WTC11 (cell line): ENCODE measurements at regions not wholly inside any gene's neighbourhood (a gene's known extent, or its start where the extent isn't known, plus 50 kb on each side); places are given as distances from the start of the nearest gene placed in this dataset.

Source experiments
- ATAC-seq: fragments of 200-7000 bp; cut with Tn5 transposase; 2 replicates; pipeline ENCODE4 v1.10.0; 2021; ENCODE audit warnings: mild to moderate bottlenecking, moderate library complexity
- CTCF ChIA-PET: fragments of 300-600 bp; sonication (Branson Sonifier 250); formaldehyde crosslinking; loops from one replicate; lab custom pipeline; 2021; ENCODE audit warnings: antibody characterized with exemption; lab: Charles Lee
- POLR2A ChIA-PET: fragments of 350-600 bp; sonication (Branson Sonifier 250); formaldehyde crosslinking; loops from one replicate; lab custom pipeline; 2021; ENCODE audit warnings: antibody characterized with exemption; lab: Charles Lee
- DNase-seq: peaks from one replicate; pipeline ENCODE4 v3.0.0; 2021; ENCODE audit warnings: low spot score
- H3K27ac Mint-ChIP-seq: 2 replicates; pipeline ENCODE4 v1.8.0; 2021; ENCODE audit warnings: mixed read lengths
- H3K27me3 Mint-ChIP-seq: 2 replicates; pipeline ENCODE4 v1.8.0; 2021; ENCODE audit warnings: low read depth, mild to moderate bottlenecking, moderate library complexity, mixed read lengths
- H3K36me3 Mint-ChIP-seq: 2 replicates; pipeline ENCODE4 v1.8.0; 2021; ENCODE audit warnings: mixed read lengths
- H3K4me1 Mint-ChIP-seq: 2 replicates; pipeline ENCODE4 v1.8.0; 2022; ENCODE audit warnings: mixed read lengths
- H3K4me3 Mint-ChIP-seq: 2 replicates; pipeline ENCODE4 v1.8.0; 2021; ENCODE audit warnings: mild to moderate bottlenecking, moderate library complexity, mixed read lengths
- H3K9me3 Mint-ChIP-seq: 2 replicates; pipeline ENCODE4 v1.8.0; 2021; ENCODE audit warnings: mixed read lengths
- ATF1 ChIP-seq: sonication (generic); formaldehyde crosslinking; IDR thresholded peaks from 2 replicates; pipeline ENCODE4 v1.8.1; 2023; ENCODE audit warnings: mild to moderate bottlenecking, moderate library complexity, missing genetic modification reagents
- E2F4 ChIP-seq: sonication (generic); formaldehyde crosslinking; IDR thresholded peaks from 2 replicates; pipeline ENCODE4 v1.8.1; 2022; ENCODE audit warnings: low read depth, mild to moderate bottlenecking, moderate library complexity, missing genetic modification reagents, borderline replicate concordance
- FOXJ3 ChIP-seq: sonication (generic); formaldehyde crosslinking; IDR thresholded peaks from 2 replicates; pipeline ENCODE4 v1.9.0; 2021; ENCODE audit warnings: missing genetic modification reagents, mild to moderate bottlenecking, borderline replicate concordance
- GABPB1 ChIP-seq: sonication (generic); formaldehyde crosslinking; IDR thresholded peaks from 2 replicates; pipeline ENCODE4 v1.8.1; 2023; ENCODE audit warnings: mild to moderate bottlenecking, missing genetic modification reagents
- NFE2L1 ChIP-seq: sonication (generic); formaldehyde crosslinking; IDR thresholded peaks from 2 replicates; pipeline ENCODE4 v1.8.1; 2023; ENCODE audit warnings: missing genetic modification reagents
- NFYB ChIP-seq: sonication (generic); formaldehyde crosslinking; conservative IDR thresholded peaks from 2 replicates; pipeline ENCODE4 v1.8.0; 2022; ENCODE audit warnings: low read depth, missing genetic modification reagents
- PREB ChIP-seq: sonication (generic); formaldehyde crosslinking; IDR thresholded peaks from 2 replicates; pipeline ENCODE4 v1.8.1; 2022; ENCODE audit warnings: mild to moderate bottlenecking, missing genetic modification reagents, moderate library complexity, borderline replicate concordance
- SOX15 ChIP-seq: fragments of 250-450 bp; sonication (Bioruptor Pico); IDR thresholded peaks from 2 replicates; pipeline ENCODE4 v1.9.0; 2021; ENCODE audit warnings: mild to moderate bottlenecking
- TEAD4 ChIP-seq: sonication (generic); formaldehyde crosslinking; IDR thresholded peaks from 2 replicates; pipeline ENCODE4 v1.8.0; 2022; ENCODE audit warnings: mild to moderate bottlenecking, missing genetic modification reagents
- ZNF232 ChIP-seq: sonication (generic); formaldehyde crosslinking; IDR thresholded peaks from 2 replicates; pipeline ENCODE4 v1.8.0; 2022; ENCODE audit warnings: mild to moderate bottlenecking, missing genetic modification reagents
- ZNF317 ChIP-seq: sonication (generic); formaldehyde crosslinking; IDR thresholded peaks from 2 replicates; pipeline ENCODE4 v1.8.1; 2023; ENCODE audit warnings: low read depth, mild to moderate bottlenecking, moderate library complexity, missing genetic modification reagents, borderline replicate concordance
- ZNF532 ChIP-seq: fragments of 250-450 bp; sonication (Bioruptor Pico); IDR thresholded peaks from 2 replicates; pipeline ENCODE4 v1.9.0; 2021; ENCODE audit warnings: mild to moderate bottlenecking, borderline replicate concordance
- TF ChIP-seq, protein P1 (sequence below): sonication (generic); formaldehyde crosslinking; IDR thresholded peaks from 2 replicates; pipeline ENCODE4 v1.8.1; 2023; ENCODE audit warnings: mild to moderate bottlenecking, missing genetic modification reagents, moderate library complexity
- TF ChIP-seq, protein P2 (sequence below): sonication (generic); formaldehyde crosslinking; IDR thresholded peaks from 2 replicates; pipeline ENCODE4 v1.8.0; 2023; ENCODE audit warnings: missing genetic modification reagents, mild to moderate bottlenecking, borderline replicate concordance
- TF ChIP-seq, protein P3 (sequence below): sonication (generic); formaldehyde crosslinking; IDR thresholded peaks from 2 replicates; pipeline ENCODE4 v1.8.0; 2022; ENCODE audit warnings: mild to moderate bottlenecking, missing genetic modification reagents
- TF ChIP-seq, protein P4 (sequence below): fragments of 250-450 bp; sonication (Bioruptor Pico); IDR thresholded peaks from 2 replicates; pipeline ENCODE4 v1.9.0; 2021; ENCODE audit warnings: mild to moderate bottlenecking

DNA sequence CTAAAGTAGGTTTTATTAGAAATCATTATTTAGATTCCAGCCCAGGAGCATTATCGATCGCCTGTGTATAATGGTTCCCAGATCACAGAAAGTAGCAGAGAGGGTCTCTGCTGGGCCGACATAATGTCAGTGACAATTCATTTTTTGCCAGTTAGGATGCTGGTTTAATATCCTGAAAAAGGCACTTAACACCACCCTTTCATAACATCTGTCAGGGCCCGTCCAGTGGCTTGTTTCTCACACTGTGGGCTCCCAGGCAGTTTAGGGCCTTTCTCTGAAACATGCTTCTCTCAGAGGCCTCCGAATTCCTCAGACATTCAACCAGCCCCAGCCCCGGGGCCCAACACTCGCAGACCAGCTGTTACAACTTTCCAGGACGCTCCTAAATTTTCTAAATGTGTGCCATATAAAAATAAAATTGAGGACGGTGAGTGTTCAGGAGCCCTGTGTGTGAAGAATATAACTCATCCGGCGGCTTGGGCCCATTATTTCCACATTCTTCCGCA lies 108.6 kb upstream of the EYA4 start (continued):
- TF ChIP-seq PREB (no peak), ZNF317 (CRISPR knock-in tag) (no peak), ZNF232 (CRISPR knock-in tag) (no peak), NFYB (CRISPR knock-in tag) (no peak)

DNA sequence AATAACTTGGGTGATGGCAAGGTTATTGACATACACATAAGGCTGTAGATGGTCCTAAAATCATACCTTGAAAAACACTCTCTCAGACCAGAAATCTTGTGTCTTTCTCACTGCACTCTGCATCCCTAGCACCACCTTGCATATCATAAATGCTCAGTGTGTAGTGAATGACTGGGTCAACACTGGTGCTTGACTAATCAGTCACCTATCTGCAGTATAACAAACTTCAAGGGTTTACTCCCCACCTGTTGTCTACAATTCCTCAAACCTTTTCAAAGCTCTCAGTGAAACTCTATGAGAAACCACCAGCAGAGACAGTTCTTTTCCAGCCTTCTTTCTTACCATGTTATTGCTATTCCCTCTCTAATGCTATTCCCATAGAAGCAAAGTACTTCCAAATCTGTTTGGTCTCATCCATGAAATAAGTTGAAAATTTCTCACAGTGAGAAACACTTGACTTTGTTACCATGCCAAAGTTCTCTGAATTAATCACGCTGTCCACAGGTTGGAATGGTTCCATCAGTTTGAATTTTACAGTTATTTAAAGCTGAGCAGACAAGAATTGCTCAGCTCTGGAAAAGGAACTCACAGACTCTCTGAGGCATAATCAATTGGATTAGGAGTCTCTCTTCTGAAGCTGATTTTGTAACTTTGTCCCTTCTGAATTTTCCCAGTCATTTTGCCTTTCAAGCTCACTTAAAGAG lies 104.8 kb upstream of the EYA4 start:
- H3K9me3 Mint-ChIP-seq, result no peaks in the 10 kb centered on the region; the same call in 1 of the 2 replicates
- ATAC-seq (no peak), DNase-seq (no peak)
- ChIA-PET POLR2A (no interaction called here), CTCF (no interaction called here)
- H3K27ac Mint-ChIP-seq, result no peak overlapping the region
- no peaks in the 10 kb centered on the region for H3K27me3 Mint-ChIP-seq
- H3K36me3 Mint-ChIP-seq, result no peaks in the 10 kb centered on the region
- H3K4me3 Mint-ChIP-seq, result no peak overlapping the region
- peaks cover 6% of the 10 kb centered on the region for H3K4me1 Mint-ChIP-seq
- TF ChIP-seq, protein P1, sequence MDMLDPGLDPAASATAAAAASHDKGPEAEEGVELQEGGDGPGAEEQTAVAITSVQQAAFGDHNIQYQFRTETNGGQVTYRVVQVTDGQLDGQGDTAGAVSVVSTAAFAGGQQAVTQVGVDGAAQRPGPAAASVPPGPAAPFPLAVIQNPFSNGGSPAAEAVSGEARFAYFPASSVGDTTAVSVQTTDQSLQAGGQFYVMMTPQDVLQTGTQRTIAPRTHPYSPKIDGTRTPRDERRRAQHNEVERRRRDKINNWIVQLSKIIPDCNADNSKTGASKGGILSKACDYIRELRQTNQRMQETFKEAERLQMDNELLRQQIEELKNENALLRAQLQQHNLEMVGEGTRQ, result no peak
- TF ChIP-seq FOXJ3 (CRISPR knock-in tag), result no peak
- TF ChIP-seq TEAD4 (CRISPR knock-in tag), result no peak
- TF ChIP-seq, protein P2, sequence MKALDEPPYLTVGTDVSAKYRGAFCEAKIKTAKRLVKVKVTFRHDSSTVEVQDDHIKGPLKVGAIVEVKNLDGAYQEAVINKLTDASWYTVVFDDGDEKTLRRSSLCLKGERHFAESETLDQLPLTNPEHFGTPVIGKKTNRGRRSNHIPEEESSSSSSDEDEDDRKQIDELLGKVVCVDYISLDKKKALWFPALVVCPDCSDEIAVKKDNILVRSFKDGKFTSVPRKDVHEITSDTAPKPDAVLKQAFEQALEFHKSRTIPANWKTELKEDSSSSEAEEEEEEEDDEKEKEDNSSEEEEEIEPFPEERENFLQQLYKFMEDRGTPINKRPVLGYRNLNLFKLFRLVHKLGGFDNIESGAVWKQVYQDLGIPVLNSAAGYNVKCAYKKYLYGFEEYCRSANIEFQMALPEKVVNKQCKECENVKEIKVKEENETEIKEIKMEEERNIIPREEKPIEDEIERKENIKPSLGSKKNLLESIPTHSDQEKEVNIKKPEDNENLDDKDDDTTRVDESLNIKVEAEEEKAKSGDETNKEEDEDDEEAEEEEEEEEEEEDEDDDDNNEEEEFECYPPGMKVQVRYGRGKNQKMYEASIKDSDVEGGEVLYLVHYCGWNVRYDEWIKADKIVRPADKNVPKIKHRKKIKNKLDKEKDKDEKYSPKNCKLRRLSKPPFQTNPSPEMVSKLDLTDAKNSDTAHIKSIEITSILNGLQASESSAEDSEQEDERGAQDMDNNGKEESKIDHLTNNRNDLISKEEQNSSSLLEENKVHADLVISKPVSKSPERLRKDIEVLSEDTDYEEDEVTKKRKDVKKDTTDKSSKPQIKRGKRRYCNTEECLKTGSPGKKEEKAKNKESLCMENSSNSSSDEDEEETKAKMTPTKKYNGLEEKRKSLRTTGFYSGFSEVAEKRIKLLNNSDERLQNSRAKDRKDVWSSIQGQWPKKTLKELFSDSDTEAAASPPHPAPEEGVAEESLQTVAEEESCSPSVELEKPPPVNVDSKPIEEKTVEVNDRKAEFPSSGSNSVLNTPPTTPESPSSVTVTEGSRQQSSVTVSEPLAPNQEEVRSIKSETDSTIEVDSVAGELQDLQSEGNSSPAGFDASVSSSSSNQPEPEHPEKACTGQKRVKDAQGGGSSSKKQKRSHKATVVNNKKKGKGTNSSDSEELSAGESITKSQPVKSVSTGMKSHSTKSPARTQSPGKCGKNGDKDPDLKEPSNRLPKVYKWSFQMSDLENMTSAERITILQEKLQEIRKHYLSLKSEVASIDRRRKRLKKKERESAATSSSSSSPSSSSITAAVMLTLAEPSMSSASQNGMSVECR, result no peak
- no peak for TF ChIP-seq NFE2L1 (CRISPR knock-in tag)
- TF ChIP-seq, protein P3, sequence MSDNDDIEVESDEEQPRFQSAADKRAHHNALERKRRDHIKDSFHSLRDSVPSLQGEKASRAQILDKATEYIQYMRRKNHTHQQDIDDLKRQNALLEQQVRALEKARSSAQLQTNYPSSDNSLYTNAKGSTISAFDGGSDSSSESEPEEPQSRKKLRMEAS (CRISPR knock-in tag), result no peak
- no peak for TF ChIP-seq ZNF532 (CRISPR knock-in tag)
- no peak for TF ChIP-seq E2F4 (CRISPR knock-in tag)
- TF ChIP-seq SOX15 (CRISPR knock-in tag), result no peak
- no peak for TF ChIP-seq ZNF317 (CRISPR knock-in tag)
- no peak for TF ChIP-seq GABPB1 (CRISPR knock-in tag)
- TF ChIP-seq ATF1, result no peak
- TF ChIP-seq, protein P4, sequence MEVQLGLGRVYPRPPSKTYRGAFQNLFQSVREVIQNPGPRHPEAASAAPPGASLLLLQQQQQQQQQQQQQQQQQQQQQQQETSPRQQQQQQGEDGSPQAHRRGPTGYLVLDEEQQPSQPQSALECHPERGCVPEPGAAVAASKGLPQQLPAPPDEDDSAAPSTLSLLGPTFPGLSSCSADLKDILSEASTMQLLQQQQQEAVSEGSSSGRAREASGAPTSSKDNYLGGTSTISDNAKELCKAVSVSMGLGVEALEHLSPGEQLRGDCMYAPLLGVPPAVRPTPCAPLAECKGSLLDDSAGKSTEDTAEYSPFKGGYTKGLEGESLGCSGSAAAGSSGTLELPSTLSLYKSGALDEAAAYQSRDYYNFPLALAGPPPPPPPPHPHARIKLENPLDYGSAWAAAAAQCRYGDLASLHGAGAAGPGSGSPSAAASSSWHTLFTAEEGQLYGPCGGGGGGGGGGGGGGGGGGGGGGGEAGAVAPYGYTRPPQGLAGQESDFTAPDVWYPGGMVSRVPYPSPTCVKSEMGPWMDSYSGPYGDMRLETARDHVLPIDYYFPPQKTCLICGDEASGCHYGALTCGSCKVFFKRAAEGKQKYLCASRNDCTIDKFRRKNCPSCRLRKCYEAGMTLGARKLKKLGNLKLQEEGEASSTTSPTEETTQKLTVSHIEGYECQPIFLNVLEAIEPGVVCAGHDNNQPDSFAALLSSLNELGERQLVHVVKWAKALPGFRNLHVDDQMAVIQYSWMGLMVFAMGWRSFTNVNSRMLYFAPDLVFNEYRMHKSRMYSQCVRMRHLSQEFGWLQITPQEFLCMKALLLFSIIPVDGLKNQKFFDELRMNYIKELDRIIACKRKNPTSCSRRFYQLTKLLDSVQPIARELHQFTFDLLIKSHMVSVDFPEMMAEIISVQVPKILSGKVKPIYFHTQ (CRISPR knock-in tag), result no peak
- TF ChIP-seq, all 79 proteins: peak for 0
